ENCODE measurements at regions not wholly inside any gene's neighbourhood (a gene's known extent, or its start where the extent isn't known, plus 50 kb on each side); places are given as distances from the start of the nearest gene placed in this dataset.
A peak's percentile ranks its signal among the peaks of the same experiment; 100 is the strongest.

DNA sequence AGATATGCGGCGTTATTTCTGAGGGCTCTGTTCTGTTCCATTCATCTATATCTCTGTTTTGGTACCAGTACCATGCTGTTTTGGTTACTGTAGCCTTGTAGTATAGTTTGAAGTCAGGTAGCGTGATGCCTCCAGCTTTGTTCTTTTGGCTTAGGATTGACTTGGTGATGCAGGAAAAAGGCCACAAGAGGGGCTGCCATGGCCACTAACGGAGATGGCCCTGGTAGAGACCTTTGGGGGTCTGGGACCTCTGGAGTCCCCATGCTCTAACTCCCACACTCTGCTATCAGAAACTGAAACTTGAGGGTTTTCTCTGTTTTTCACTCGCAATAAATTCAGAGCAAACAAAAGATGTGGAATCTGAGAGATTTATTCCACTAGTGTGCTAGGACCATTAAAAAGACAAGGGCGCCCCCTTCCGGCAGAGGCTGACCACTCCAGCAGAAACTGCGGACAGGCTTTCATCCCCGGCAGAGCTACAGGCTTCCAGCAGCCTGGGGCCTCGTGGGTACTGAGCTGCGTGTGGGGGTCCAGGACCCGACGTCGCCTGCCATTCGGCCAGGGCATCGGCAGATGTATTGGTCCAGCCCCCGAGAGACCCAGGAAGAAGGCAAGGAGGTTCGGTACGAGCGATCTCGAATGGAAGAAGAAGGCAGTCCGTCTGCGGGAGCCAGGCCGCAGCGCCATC is 775.1 kb downstream of the EPHA7 start:
- peak; percentile 55 for DNase-seq (ENCODE audit: low spot score)

DNA sequence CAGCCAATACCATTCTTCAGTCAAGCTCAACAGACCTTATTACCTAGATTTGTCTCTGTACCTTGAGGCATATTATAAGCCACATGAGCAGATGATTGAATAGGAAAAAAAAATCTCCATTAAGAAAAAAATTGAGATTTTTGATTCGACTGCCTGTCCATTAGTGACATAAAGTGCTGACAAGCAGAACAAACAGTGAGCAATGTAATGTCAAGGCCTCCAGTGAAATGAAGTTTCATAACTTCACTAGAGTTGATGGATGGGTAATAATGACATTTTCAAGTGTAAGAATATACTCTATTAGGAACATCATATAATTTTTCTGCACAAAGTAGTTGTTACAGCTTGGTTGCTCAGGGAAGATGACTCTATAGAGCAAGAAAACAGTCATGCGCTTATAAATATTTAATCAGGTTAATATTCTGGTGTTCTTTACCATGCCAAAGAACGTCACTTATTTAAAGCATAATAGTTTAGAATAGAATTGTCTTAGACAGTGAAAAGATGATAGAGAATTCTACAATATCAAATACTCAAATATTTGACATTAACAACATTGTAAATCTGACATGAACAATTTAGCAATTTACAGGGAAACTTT is 783.7 kb downstream of the EPHA7 start:
- DNase-seq (ENCODE audit: low spot score) = no peak

DNA sequence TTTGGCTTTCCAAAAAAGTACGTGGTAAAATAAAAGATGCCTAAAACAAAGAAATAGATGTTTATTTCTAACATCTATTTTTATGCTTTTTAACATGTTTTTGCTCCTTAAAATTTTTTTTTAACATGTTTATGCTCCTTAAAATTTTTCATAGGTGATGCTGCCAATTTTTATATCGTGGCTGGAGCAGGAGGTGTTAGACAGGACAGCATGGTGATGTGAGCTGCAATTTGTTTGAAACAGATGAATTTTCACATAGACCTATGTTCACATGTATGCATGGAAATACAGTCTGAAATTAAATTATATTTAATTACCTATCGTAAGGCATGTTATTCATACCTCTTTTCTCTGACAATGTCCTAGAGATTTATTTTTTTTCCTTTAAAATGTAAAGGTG is 784.8 kb downstream of the EPHA7 start:
- no peak for DNase-seq (ENCODE audit: low spot score)

DNA sequence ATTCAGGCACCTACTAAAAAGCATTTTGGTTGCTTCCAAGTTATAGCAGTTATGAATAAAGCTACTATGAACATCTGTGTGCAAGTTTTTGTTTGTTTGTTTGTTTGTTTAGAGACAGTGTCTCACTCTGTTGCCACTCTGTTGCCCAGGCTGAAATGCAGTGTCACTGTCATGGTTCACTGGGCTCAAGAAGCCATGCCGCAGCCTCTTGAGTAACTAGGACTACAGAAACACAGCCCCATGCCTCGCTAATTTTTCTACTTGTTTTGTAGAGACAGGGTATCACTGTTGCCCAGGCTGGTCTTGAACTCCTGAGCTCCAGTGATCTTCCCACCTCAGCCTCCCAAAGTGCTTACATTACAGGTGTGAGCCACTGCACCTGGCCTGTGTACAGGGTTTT is 795.9 kb downstream of the EPHA7 start:
- DNase-seq (ENCODE audit: low spot score) = no peak

DNA sequence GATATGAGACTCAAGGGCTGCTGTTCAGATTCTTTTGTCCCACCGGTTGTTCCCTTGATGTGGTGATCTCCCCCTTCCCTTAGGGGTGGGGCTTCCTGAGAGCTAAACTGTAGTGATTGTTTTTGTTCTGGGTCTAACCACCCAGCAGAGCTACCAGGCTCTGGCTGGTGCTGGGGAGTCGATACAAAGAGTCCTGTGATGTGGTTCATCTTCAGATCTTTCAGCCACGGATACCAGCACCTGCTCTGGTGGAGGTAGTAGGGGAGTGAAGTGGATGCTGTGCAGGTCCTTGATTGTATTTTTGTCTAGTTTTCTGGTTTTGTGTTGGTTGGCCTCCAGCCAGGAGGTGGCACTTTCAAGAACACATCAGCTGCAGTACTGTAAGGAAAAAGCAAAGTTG is 801.6 kb downstream of the EPHA7 start:
- DNase-seq (ENCODE audit: low spot score) = no peak

DNA sequence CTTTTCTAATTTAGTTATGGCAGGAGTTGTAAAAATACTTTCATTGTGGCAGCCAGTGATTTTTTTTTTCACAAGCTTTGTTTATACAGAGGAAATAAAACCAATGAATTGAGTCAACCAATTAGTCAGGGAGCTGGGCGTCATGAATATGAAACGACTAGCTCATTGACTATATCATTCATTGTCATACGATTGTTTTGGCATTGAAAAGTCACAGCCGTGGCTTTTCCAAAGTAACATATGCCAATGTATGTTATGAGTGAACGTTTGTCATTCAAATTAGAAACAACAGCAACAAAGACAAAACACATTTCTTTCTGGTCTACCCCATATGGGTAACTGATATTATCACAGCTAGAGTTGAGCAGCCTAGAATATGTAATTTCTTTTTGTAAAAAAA is 810.6 kb downstream of the EPHA7 start:
- DNase-seq (ENCODE audit: low spot score) = no peak

DNA sequence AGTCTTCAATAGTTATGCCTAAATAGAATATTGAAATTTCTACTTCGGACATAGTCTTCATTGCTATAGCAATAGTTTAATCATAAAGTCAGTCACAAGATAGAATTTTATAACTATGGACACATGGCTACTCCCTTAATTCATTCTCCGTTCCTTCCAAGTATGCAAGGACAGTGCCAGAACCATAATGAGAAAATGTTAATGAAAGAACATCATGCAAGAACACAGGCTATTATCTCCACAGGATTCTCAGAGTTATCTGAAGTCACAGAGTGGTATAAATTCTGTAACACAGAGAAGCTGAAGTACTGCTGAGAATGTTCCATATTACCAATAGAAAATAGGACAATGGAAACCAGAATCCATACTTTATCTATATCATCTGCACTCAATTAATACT is 826.2 kb downstream of the EPHA7 start:
- DNase-seq (ENCODE audit: low spot score) = no peak

DNA sequence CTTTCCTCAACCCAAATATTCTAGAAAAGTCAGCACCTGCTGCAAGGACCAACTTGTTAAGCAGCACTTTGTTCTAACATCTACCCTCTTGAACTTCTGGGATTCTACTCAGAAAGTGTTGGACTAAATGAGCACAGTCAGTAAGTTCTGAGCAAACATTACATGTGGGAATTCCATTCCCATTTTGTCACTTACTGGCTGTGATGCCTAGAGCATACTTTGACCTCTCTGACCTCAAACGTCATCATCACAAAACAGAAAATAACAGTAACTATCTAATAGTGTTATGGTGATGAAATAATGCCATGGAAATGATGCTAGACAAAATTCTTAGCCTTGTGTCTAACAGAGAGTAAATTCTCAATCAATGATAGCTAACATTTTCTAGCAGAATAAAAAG is 829.4 kb downstream of the EPHA7 start:
- DNase-seq (ENCODE audit: low spot score) = no peak

DNA sequence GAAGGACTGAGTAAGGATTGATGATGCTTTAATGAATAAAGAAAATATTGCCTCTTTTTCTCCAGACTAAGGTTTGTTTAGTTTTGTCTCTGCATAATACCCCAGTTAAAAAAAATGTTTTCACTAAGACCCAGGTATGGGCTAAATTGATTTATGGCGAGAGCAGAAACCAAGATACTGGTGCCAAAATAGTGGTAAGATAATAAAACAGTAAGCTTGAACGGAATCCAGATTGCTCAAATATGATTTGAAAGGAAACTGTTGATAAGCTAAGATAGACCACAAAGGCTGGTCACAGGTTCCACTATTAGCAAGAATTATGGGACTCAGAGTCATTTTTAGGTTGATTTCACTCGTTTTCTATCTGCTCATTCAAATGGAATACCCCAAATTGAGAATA is 831.2 kb downstream of the EPHA7 start:
- DNase-seq (ENCODE audit: low spot score) = no peak

DNA sequence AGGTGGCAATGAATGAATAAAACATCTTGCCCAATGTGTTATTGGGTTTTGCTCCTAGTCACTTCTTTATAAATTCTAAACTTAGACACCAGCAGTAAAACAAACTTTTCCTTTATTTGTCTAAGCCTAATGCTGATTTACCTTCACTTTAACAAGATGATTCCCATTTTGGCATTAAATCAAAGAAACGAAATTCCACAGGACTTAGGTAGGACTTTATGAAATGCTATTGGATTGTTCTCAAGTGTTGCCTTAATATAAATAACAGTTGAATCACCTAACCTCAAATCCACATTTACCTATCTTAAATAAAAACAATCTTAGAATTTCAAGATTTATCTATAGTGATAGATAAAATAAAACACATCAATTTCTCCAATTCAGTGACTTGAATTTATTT is 831.8 kb downstream of the EPHA7 start:
- no peak for DNase-seq (ENCODE audit: low spot score)

DNA sequence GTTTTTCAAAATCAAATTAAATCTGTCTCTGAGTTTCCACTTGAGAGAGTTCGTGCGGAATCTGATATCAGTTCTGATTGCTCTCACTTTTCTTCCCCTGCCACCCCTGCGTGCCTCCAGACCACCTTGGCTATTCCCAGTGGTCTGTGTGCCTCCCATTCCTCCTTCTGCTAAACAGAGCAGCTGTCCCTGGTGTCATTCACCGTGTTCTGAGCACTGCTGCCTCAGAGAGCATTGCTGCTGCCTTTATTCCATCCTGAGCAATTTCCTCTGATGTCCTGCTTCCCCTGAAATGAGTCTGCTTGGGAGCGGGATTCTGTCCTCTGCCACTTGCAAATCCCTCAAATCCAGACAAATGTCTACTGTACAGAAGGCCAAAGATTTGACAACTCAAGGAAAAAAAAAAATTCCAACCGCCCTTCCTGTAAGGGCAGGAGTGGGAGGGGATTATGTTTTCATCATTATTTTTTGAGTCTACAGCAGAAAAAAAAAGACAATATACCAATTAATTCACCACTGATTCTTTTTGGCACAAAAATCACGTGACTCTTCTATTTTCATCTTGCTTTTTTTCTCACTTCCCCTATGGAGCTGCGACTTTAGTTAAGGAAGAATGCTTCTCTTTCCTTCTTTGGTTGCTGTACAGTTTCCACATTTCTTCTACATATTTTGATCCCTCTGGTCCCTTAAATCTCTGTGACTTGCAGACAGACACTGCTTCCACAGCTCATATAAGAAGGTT is 833.0 kb downstream of the EPHA7 start:
- no peak for DNase-seq (ENCODE audit: low spot score)

DNA sequence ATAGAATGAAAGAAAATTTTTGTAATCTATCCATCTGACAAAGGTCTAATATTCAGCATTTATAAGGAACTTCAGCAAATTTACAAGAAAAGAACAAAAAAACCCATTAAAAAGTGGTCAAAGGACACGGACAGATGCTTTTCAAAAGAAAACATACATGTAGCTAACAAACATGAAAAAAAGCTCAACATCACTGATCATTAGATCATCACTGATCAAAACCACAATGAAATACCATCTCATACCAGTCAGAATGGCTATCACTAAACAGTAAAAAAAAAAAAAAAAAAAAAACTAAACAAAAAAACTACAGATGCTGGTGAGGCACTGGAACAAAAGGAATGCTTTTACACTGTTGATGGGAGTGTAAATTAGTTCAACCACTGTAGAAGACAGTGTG is 837.1 kb downstream of the EPHA7 start:
- DNase-seq (ENCODE audit: low spot score) = no peak

DNA sequence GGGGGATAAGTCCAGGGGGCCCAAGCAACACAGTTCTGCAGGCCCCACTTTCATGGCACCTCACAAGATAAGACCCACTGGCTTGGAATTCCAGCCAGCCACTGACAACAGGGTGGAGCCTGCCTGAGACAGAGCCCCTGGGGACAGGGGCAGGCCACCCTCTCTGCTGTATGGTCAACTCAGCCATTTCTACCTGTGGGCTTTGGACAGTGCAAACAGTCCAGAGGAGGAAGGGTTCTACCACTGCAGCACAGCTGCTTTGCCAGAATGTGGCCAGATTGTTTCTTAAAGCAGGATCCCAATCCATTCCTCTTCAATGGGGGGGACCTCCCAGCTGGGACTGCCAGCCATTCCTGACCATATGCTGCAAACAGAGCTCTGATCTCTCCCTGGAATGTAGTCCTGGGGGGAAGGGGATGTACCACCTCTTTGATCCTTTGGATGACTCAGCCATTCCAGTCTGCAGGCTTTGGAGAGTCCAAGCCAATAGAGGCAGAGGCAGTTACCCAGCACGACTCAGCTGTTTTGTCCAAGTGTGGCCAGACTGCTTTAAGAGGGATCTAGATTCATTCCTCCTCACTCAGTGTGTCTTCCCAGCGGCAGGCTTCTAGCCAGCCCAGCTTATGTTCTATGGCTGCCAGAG is 842.2 kb downstream of the EPHA7 start:
- DNase-seq (ENCODE audit: low spot score) = no peak

DNA sequence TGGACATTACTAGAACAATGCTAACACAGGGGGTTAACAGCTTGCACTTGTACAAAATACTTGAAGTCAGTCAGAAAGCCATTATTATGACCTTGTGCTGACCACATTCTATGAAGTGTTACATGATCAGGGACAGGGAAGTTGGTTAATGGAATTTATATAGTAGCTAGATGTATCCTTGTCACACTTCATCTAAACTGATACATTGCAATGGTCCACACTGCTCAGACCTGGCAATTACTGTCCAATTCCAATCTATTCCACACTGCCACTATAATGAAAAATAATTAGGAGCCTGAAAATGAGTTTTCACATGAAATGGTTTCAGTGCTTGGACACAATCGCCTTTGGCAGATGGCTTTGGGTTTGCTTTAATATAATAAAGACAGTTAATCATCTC is 850.8 kb downstream of the EPHA7 start:
- no peak for DNase-seq (ENCODE audit: low spot score)

DNA sequence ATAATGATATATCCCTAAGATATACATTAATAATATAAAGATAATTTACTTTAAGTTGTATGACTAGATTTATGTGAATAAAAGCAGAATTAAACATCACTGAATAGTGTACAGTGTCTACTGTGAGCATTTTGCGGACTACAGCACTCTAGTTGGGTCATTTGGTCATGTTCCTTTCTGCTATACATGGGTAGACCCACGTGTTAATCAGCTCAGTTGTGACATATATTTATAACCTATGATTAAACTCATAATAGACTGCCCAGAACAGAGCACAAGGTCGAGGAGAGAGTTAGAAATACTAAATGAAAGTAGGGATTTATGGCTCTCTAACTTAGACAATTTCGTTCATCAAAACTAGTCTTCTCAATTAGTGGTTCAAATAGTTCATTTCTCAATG is 852.7 kb downstream of the EPHA7 start:
- DNase-seq (ENCODE audit: low spot score) = no peak

DNA sequence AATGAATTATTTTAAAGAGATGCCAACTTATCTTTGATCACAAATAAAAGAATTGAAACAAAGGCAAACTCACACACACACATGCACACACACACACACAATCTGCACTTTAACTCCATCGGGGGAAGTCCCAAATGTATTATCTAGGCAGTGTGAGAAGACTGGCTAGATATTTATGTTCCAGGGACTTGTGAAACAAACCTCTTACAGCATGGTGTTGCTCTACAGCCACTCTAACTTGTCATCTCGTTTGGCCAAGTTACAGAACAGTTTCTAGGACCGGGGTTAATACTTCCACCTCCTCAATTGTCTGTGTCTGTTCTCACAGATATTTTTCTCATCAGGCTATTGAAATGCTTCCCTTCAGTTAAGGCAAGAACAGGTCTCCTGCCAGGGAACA is 855.0 kb downstream of the EPHA7 start:
- no peak for DNase-seq (ENCODE audit: low spot score)

DNA sequence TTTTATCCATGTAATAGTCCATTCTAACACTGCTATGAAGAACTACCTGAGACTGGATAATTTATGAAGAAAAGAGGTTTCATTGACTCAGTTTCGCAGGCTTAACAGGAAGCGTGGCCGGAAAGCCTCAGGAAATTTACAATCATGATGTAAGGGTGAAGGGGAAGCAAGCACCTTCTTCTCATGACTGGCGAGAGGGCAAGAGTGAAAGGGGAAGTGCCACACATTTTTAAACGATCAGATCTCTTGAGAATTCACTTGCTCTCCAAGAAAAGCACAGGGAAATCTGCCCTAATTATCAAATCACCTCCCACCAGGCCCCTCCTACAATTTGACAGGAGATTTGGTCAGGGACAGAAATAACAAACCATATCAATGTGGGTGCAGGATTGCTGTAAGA is 859.7 kb downstream of the EPHA7 start:
- DNase-seq (ENCODE audit: low spot score) = no peak

DNA sequence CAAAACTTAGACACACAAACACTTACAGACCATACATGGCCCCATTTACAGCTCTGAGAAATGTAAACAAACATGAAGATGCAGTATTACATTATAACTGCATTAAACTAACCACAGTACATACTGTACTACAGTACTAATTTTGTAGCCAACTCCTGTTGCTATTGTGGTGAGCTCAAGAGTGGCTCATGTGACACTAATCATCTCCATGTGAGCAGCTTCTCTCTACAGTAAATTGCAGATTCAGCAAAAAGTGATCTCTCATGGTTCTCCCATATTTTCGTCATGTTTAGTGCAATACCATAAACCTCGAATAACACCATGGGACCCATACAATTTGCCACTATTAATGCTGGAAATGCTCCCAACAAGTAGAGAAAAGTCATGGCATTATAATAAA is 860.4 kb downstream of the EPHA7 start:
- no peak for DNase-seq (ENCODE audit: low spot score)

DNA sequence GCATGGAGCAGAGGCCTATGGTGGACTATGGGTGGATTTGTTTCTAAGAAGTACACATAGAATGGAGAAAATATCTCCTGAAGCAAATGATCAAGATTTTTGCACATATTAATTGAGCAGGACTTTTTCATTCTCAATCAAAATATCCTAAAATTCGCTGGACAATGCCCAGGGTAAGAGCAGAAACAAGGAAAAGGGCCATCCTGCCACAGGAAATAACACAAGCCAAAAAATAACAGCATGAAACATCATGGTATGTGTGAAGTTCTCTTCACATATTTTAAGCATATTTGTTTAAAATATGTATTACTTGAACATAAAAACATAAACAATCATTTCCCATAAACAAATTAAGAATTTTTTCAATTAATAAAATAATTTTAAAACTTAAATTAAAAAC is 868.9 kb downstream of the EPHA7 start:
- no peak for DNase-seq (ENCODE audit: low spot score)

DNA sequence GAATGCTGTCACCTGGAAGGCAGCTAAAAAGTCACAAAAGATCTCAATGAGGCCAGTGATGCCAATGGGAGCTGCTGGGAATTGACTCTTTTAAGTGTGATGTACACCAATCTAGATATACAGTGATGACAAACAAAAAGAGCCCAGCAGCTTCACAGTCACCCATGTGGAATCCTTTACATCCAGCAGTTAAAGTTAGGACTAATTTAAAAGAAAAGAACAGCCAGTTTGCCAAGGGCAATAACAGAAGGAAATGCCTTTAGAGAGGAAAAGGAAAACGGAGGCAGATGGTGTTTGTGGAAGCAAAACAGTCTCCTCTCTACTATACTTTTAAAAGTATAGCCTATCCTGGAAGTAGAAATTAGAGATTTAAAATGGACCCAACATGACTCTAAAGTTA is 873.5 kb downstream of the EPHA7 start:
- DNase-seq (ENCODE audit: low spot score) = no peak

DNA sequence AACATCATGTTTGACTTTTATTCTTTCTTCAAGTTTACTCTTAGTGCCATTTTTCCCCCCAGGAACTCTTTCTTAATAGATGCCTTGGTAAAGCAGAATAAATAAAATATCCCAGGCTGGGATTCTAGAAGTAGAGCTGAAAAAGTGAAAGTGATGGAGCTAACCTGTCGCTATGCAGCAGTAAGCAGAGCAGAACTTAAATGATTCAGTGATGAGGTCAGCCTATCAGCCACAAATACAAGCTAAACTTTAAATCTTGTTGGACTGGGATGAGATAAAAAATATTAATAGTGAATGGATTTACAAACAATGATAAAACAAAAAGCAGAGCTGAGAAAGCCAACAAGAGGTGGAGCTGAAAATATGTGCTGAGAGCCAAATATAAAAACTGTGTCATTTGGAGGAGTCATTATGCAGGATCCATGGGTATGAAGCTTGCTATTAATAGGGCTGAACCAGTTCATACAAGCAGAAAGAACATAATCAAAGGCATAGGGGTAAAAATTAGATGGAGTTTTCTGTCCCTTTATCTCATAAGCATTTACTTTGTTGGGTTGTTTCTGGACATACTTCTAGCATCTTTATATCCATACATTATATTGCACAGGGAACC is 877.8 kb downstream of the EPHA7 start:
- DNase-seq (ENCODE audit: low spot score) = no peak

DNA sequence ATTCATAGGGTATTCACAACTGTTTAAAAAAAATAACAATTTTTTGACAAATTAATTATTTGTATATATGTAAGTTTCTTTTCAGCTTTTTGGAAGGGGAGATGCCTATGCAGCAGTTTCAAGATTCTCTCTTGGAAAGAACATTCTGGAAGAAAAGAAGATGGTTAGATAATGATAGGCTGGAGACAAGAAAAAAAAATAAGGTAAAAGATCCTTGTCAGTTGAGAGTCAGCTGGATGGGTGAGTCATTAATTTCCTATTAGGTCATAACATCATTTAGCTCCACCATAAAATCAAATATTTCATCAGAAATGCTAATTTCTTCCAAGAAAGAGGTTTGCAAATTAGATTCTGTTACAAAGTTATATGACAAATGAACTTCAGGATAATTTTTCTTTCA is 880.4 kb downstream of the EPHA7 start:
- DNase-seq (ENCODE audit: low spot score) = no peak

Data from HT-29 (cell line).